ENCODE measurements at regions not wholly inside any gene's neighbourhood (a gene's known extent, or its start where the extent isn't known, plus 50 kb on each side); places are given as distances from the start of the nearest gene placed in this dataset.
A peak's percentile ranks its signal among the peaks of the same experiment; 100 is the strongest.
"Not testable (repeated sequence)": the region's sequence is repeated elsewhere in the genome, so short reads cannot be mapped to it uniquely, and the experiment has no call there.

DNA sequence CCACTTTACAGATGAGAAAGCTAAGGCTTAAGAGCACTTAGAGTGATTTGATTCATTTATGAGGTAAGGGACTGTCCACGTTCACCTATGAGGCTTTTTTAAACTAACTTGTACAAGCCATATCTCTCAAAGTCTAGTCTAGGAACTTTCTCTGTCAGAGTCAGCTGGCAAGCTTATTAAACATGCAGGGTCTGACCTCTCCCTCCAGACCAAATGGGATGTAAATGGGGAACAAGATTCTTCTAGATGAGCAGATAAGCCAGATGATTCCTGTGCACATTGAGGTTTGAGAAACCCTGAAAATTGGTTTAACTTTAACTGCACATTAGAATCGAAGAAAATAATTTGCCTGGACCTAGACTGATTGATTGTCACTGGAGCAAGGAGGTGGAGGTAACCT lies 160.0 kb upstream of the SPRY1 start:
- no peak overlapping the region for H3K27ac ChIP-seq
- H3K9me3 Mint-ChIP-seq: peaks cover 16% of the 10 kb centered on the region
- H3K4me3 Mint-ChIP-seq: no peak overlapping the region
- TF ChIP-seq EZH2phosphoT487 (IDR thresholded peaks at IDR 0.05) (no peak), EZH2 (IDR thresholded peaks at IDR 0.05) (no peak)
- TF ChIP-seq, protein P1, sequence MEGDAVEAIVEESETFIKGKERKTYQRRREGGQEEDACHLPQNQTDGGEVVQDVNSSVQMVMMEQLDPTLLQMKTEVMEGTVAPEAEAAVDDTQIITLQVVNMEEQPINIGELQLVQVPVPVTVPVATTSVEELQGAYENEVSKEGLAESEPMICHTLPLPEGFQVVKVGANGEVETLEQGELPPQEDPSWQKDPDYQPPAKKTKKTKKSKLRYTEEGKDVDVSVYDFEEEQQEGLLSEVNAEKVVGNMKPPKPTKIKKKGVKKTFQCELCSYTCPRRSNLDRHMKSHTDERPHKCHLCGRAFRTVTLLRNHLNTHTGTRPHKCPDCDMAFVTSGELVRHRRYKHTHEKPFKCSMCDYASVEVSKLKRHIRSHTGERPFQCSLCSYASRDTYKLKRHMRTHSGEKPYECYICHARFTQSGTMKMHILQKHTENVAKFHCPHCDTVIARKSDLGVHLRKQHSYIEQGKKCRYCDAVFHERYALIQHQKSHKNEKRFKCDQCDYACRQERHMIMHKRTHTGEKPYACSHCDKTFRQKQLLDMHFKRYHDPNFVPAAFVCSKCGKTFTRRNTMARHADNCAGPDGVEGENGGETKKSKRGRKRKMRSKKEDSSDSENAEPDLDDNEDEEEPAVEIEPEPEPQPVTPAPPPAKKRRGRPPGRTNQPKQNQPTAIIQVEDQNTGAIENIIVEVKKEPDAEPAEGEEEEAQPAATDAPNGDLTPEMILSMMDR (IDR thresholded peaks at IDR 0.05): no peak
- no peak overlapping the region for H3K4me2 ChIP-seq
- H3K27me3 Mint-ChIP-seq (ENCODE audit: insufficient read depth, low read depth): no peaks in the 10 kb centered on the region
- H4K20me1 ChIP-seq (ENCODE audit: low read depth): no peaks in the 10 kb centered on the region
- no peaks in the 10 kb centered on the region for H3K36me3 ChIP-seq
- no peak overlapping the region for H3K9ac ChIP-seq
- no peak overlapping the region for H3K27ac Mint-ChIP-seq
- H3F3A ChIP-seq (ENCODE audit: low read depth): no peaks in the 10 kb centered on the region
- H3K9me3 ChIP-seq (ENCODE audit: low read depth): no peaks in the 10 kb centered on the region
- no peak overlapping the region for H2AFZ ChIP-seq (replicated peaks)
- no peaks in the 10 kb centered on the region for H3K79me2 ChIP-seq (ENCODE audit: low read depth)
- no peaks in the 10 kb centered on the region for H3K27me3 ChIP-seq
- H3K4me1 Mint-ChIP-seq: peaks cover 9% of the 10 kb centered on the region
- DNase-seq (ENCODE audit: low spot score): no peak
- peaks cover 9% of the 10 kb centered on the region for H3K4me1 ChIP-seq
- peaks cover 10% of the 10 kb centered on the region for H3K36me3 Mint-ChIP-seq
- H3K4me3 ChIP-seq: no peak overlapping the region

DNA sequence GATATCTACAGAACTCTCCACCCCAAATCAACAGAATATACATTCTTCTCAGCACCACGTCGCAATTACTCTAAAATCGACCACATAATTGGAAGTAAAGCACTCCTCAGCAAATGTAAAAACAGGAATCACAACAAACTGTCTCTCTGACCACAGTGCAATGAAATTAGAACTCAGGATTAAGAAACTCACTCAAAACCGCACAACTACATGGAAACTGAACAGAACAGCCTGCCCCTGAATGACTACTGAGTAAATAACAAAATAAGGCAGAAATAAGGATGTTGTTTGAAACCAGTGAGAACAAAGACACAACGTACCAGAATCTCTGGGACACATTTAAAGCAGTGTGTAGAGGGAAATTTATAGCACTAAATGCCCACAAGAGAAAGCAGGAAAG lies 156.3 kb upstream of the SPRY1 start:
- not testable (repeated sequence) for H3K4me3 ChIP-seq; H3K4me1 Mint-ChIP-seq; H3K36me3 ChIP-seq; DNase-seq (ENCODE audit: low spot score); H3F3A ChIP-seq (ENCODE audit: low read depth); H3K79me2 ChIP-seq (ENCODE audit: low read depth); H2AFZ ChIP-seq (replicated peaks); H3K27me3 ChIP-seq; H3K27me3 Mint-ChIP-seq (ENCODE audit: insufficient read depth, low read depth); H3K4me1 ChIP-seq; H3K27ac ChIP-seq; H3K27ac Mint-ChIP-seq; H3K4me3 Mint-ChIP-seq; H3K4me2 ChIP-seq; H3K9me3 ChIP-seq (ENCODE audit: low read depth); H4K20me1 ChIP-seq (ENCODE audit: low read depth); H3K9ac ChIP-seq
- peaks cover 11% of the 10 kb centered on the region for H3K36me3 Mint-ChIP-seq
- H3K9me3 Mint-ChIP-seq: peaks cover 27% of the 10 kb centered on the region

DNA sequence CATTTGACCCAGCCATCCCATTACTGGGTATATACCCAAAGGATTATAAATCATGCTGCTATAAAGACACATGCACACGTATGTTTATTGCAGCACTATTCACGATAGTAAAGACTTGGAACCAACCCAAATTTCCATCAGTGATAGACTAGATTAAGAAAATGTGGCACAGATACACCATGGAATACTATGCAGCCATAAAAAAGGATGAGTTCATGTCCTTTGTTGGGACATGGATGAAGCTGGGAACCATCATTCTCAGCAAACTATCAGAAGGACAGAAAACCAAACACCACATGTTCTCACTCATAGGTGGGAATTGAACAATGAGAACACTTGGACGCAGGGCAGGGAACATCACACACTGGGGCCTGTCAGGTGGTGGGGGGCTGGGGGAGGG lies 153.4 kb upstream of the SPRY1 start:
- H3K9me3 ChIP-seq (ENCODE audit: low read depth); H3K4me3 ChIP-seq; H3K4me3 Mint-ChIP-seq; H3F3A ChIP-seq (ENCODE audit: low read depth); H3K27ac ChIP-seq; H4K20me1 ChIP-seq (ENCODE audit: low read depth); H3K9ac ChIP-seq; H3K79me2 ChIP-seq (ENCODE audit: low read depth); H2AFZ ChIP-seq (replicated peaks); DNase-seq (ENCODE audit: low spot score); H3K4me2 ChIP-seq; H3K36me3 ChIP-seq; H3K4me1 ChIP-seq; H3K27me3 ChIP-seq; H3K27me3 Mint-ChIP-seq (ENCODE audit: insufficient read depth, low read depth); H3K27ac Mint-ChIP-seq: not testable (repeated sequence)
- H3K36me3 Mint-ChIP-seq: peaks cover 11% of the 10 kb centered on the region
- H3K9me3 Mint-ChIP-seq: peaks cover 27% of the 10 kb centered on the region
- H3K4me1 Mint-ChIP-seq: peaks cover 29% of the 10 kb centered on the region

DNA sequence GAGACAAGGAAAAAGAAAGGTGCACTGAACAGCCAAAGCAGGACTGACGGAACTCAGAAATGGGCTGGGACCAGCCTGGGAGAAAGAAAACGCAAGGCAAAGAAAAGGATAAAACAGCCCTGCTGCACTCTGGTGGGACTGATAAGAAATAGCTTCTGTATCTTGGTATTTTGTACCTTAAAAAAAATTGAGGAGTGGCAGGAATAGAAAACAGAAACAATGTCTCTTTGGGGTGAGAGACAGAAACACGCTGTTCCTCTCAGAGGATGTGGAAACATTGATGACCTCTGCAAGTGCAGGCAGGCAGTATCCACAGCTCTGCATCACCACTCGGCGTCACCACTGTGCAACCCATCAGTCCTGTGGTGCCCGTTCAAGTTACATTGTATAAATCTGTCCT lies 152.5 kb upstream of the SPRY1 start:
- Mint-ChIP-seq H3K9me3 (peaks cover 27% of the 10 kb centered on the region), H3K4me1 (peaks cover 32% of the 10 kb centered on the region), H3K36me3 (peaks cover 8% of the 10 kb centered on the region), H3K27me3 (ENCODE audit: insufficient read depth, low read depth) (no peaks in the 10 kb centered on the region), H3K27ac (no peak overlapping the region), H3K4me3 (no peak overlapping the region)
- TF ChIP-seq EZH2phosphoT487 (IDR thresholded peaks at IDR 0.05): no peak
- TF ChIP-seq EZH2 (IDR thresholded peaks at IDR 0.05): no peak
- TF ChIP-seq, protein P1 (IDR thresholded peaks at IDR 0.05): no peak
- H3K9ac ChIP-seq: no peak overlapping the region
- DNase-seq (ENCODE audit: low spot score): peak; percentile 10
- no peak overlapping the region for H3K4me3 ChIP-seq
- H3F3A ChIP-seq (ENCODE audit: low read depth): peaks cover 2% of the 10 kb centered on the region
- peaks cover 7% of the 10 kb centered on the region for H3K4me1 ChIP-seq
- H3K27me3 ChIP-seq: no peaks in the 10 kb centered on the region
- no peaks in the 10 kb centered on the region for H3K36me3 ChIP-seq
- no peak overlapping the region for H2AFZ ChIP-seq (replicated peaks)
- no peaks in the 10 kb centered on the region for H4K20me1 ChIP-seq (ENCODE audit: low read depth)
- H3K9me3 ChIP-seq (ENCODE audit: low read depth): no peaks in the 10 kb centered on the region
- H3K27ac ChIP-seq: no peak overlapping the region
- H3K79me2 ChIP-seq (ENCODE audit: low read depth): no peaks in the 10 kb centered on the region
- H3K4me2 ChIP-seq: no peak overlapping the region

All from neural progenitor cell (in vitro differentiated cells).